ENCODE measurements at regions not wholly inside any gene's neighbourhood (a gene's known extent, or its start where the extent isn't known, plus 50 kb on each side); places are given as distances from the start of the nearest gene placed in this dataset.

DNA sequence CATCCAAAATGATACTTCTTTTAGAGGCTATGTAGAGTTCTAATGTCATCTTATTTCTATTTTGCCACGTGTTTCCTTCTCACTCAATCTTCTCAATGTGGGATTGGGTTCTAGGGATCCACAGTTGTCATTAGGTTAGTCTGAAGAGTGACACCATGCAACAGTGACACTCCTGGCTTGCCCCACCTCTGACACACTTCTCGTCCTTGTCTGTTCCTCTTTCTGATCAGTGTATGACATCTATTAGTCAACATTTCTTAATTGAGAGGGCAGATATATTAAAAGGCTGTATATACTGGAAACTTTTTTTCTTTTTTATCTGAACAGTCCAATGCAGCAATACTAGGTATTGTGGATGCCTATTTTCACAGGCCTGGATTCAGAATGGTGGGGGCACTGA lies 67.6 kb upstream of the GYPA start:
- TF ChIP-seq POLR2A (IDR thresholded peaks at IDR 0.05): no peak
- no peak for TF ChIP-seq CTCF (IDR thresholded peaks at IDR 0.05)
- TF ChIP-seq EP300 (IDR thresholded peaks at IDR 0.05): no peak

Measured in ovary (tissue), 3 donors.